Karpas-422 (cell line): ENCODE measurements at regions not wholly inside any gene's neighbourhood (a gene's known extent, or its start where the extent isn't known, plus 50 kb on each side); places are given as distances from the start of the nearest gene placed in this dataset.
"Not testable (repeated sequence)": the region's sequence is repeated elsewhere in the genome, so short reads cannot be mapped to it uniquely, and the experiment has no call there.

ENCODE experiments used
- DNase-seq: peaks from one replicate; pipeline ENCODE4 v3.0.0-alpha.2; 2015
- H2AFZ ChIP-seq: fragments of 200-600 bp; sonication (generic); 2 replicates; pipeline ENCODE4 v1.6.1; 2014; ENCODE audit warnings: antibody characterized with exemption, low read length, mixed read lengths
- H3K27ac ChIP-seq: fragments of 200-600 bp; sonication (generic); 2 replicates; pipeline ENCODE4 v1.5.1; 2014; ENCODE audit warnings: mild to moderate bottlenecking, low read length, moderate library complexity
- H3K27me3 ChIP-seq: fragments of 200-600 bp; sonication (generic); 2 replicates; pipeline ENCODE4 v1.6.1; 2014; ENCODE audit warnings: low read length, mixed read lengths
- H3K36me3 ChIP-seq: fragments of 200-600 bp; sonication (generic); 2 replicates; pipeline ENCODE4 v1.6.1; 2014; ENCODE audit warnings: low read length, mixed read lengths; ENCODE audit not compliant: insufficient read depth
- H3K4me1 ChIP-seq: fragments of 200-600 bp; sonication (generic); 2 replicates; pipeline ENCODE4 v1.6.1; 2014; ENCODE audit warnings: mild to moderate bottlenecking, low read length, mixed read lengths
- H3K4me2 ChIP-seq: fragments of 200-600 bp; sonication (generic); 2 replicates; pipeline ENCODE4 v1.6.1; 2014; ENCODE audit warnings: low read length, low read depth, mild to moderate bottlenecking; ENCODE audit not compliant: poor library complexity, severe bottlenecking
- H3K4me3 ChIP-seq: fragments of 200-600 bp; sonication (generic); 2 replicates; pipeline ENCODE4 v1.5.1; 2014; ENCODE audit warnings: mild to moderate bottlenecking, antibody characterized with exemption, low read length, mixed read lengths
- H3K79me2 ChIP-seq: fragments of 200-600 bp; sonication (generic); 2 replicates; pipeline ENCODE4 v1.6.1; 2014; ENCODE audit warnings: mild to moderate bottlenecking, low read length, mixed read lengths
- H3K9ac ChIP-seq: fragments of 200-600 bp; sonication (generic); 2 replicates; pipeline ENCODE4 v1.6.0; 2014; ENCODE audit warnings: low read length
- H3K9me2 ChIP-seq: fragments of 200-600 bp; sonication (generic), shearing (Covaris generic); replicated peaks from 2 replicates; pipeline ENCODE4 v1.6.0; 2014; ENCODE audit warnings: mild to moderate bottlenecking, low read length, moderate library complexity; ENCODE audit not compliant: insufficient read depth
- H3K9me3 ChIP-seq: fragments of 300-700, 200-600 bp; sonication (generic); 2 replicates; pipeline ENCODE4 v1.6.1; 2014; ENCODE audit warnings: low read length, mixed read lengths
- H4K20me1 ChIP-seq: fragments of 200-600 bp; sonication (generic); 2 replicates; pipeline ENCODE4 v1.6.1; 2014; ENCODE audit warnings: mild to moderate bottlenecking, antibody characterized with exemption, low read length, low read depth; ENCODE audit not compliant: insufficient read depth

GRCh38 chr4:128633067-128633466 lies 176.4 kb upstream of the JADE1 start:
- Histone ChIP-seq H3K9me2 (no peaks in the 10 kb centered on the region), H3K27ac (no peak overlapping the region), H3K9ac (no peak overlapping the region), H3K27me3 (no peaks in the 10 kb centered on the region), H4K20me1 (no peaks in the 10 kb centered on the region), H3K4me2 (no peak overlapping the region), H3K9me3 (no peaks in the 10 kb centered on the region), H3K4me3 (no peak overlapping the region), H3K4me1 (peaks cover 7% of the 10 kb centered on the region), H2AFZ (no peak overlapping the region), H3K79me2 (no peaks in the 10 kb centered on the region), H3K36me3 (no peaks in the 10 kb centered on the region)
- no peak for DNase-seq

- no peak for DNase-seq
- no peaks in the 10 kb centered on the region for H3K27me3 ChIP-seq
- H3K79me2 ChIP-seq, result no peaks in the 10 kb centered on the region
- no peak overlapping the region for H3K4me2 ChIP-seq
- H2AFZ ChIP-seq, result no peak overlapping the region
- no peaks in the 10 kb centered on the region for H3K36me3 ChIP-seq
- H4K20me1 ChIP-seq, result no peaks in the 10 kb centered on the region
- no peak overlapping the region for H3K4me3 ChIP-seq
- no peak overlapping the region for H3K9ac ChIP-seq
- H3K27ac ChIP-seq, result no peak overlapping the region
- no peaks in the 10 kb centered on the region for H3K9me2 ChIP-seq
- H3K9me3 ChIP-seq, result no peaks in the 10 kb centered on the region
- peaks cover 7% of the 10 kb centered on the region for H3K4me1 ChIP-seq
Measured at GRCh38 chr4:128630871-128631270, 178.6 kb upstream of the JADE1 start.

DNA sequence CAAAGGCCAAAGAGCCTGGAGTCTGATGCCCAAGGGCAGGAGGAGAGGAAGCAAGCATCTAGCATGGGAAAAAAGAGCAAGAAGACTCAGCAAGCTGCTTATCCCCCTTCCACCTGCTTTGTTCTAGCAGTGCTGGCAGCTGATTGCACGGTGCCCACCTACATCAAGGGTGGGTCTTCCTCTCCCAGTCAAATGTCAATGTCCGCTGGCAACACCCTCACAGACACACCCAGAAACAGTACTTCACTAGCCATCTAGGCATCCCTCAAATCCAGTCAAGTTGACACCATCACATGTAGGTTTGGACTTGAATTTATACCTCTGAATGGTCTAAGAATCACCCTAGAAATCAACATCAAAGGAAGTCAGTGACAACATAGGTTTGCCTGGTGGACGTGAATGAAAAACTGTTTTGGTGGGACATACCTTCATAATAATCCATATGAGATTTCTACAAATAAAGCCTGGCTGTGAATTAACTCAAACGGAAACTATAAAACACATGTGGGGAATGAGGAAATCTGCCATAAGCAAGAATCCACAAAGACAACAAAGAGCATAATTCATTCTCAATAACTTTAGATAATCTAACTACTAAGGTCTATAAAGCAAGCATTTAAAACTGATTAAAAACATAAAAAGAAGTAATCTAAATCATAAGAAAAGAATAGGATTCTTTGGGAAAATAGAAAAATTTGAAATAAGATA lies 185.8 kb upstream of the JADE1 start:
- Histone ChIP-seq H3K9me2 (no peaks in the 10 kb centered on the region), H2AFZ (no peak overlapping the region), H3K9me3 (no peaks in the 10 kb centered on the region), H4K20me1 (no peaks in the 10 kb centered on the region), H3K36me3 (no peaks in the 10 kb centered on the region), H3K79me2 (no peaks in the 10 kb centered on the region), H3K27ac (no peak overlapping the region), H3K4me1 (0 out of 2 replicates have a peak, but pooled peaks cover 2% of the 10 kb centered on the region), H3K27me3 (no peaks in the 10 kb centered on the region), H3K4me3 (no peak overlapping the region), H3K4me2 (no peak overlapping the region), H3K9ac (no peak overlapping the region)
- DNase-seq, result no peak

- H3K79me2 ChIP-seq, H3K4me3 ChIP-seq, H3K27me3 ChIP-seq, H3K9ac ChIP-seq, H2AFZ ChIP-seq, H4K20me1 ChIP-seq, H3K27ac ChIP-seq, H3K4me2 ChIP-seq, H3K9me3 ChIP-seq, H3K36me3 ChIP-seq, H3K4me1 ChIP-seq, H3K9me2 ChIP-seq, DNase-seq: not testable (repeated sequence)
Measured at GRCh38 chr4:128620279-128620965, 189.1 kb upstream of the JADE1 start.

GRCh38 chr4:128615197-128615596 lies 194.3 kb upstream of the JADE1 start:
- H3K9me2 ChIP-seq, result no peaks in the 10 kb centered on the region
- no peaks in the 10 kb centered on the region for H3K9me3 ChIP-seq
- 0 out of 2 replicates have a peak, but pooled peaks cover 2% of the 10 kb centered on the region for H3K4me1 ChIP-seq
- H3K9ac ChIP-seq, result no peak overlapping the region
- DNase-seq, result no peak
- H3K36me3 ChIP-seq, result no peaks in the 10 kb centered on the region
- H4K20me1 ChIP-seq, result no peaks in the 10 kb centered on the region
- H3K27me3 ChIP-seq, result no peaks in the 10 kb centered on the region
- H3K79me2 ChIP-seq, result no peaks in the 10 kb centered on the region
- no peak overlapping the region for H3K27ac ChIP-seq
- H2AFZ ChIP-seq, result peak overlapping the region; percentile 4; the same call in 1 of the 2 replicates
- H3K4me2 ChIP-seq, result no peak overlapping the region
- no peak overlapping the region for H3K4me3 ChIP-seq

GRCh38 chr4:128608006-128608405 lies 201.5 kb upstream of the JADE1 start:
- no peaks in the 10 kb centered on the region for H3K79me2 ChIP-seq
- H3K9ac ChIP-seq, result no peak overlapping the region
- H3K4me2 ChIP-seq, result no peak overlapping the region
- H3K4me1 ChIP-seq, result peaks cover 9% of the 10 kb centered on the region
- H2AFZ ChIP-seq, result no peak overlapping the region
- no peak for DNase-seq
- H3K27ac ChIP-seq, result no peak overlapping the region
- no peaks in the 10 kb centered on the region for H4K20me1 ChIP-seq
- H3K36me3 ChIP-seq, result no peaks in the 10 kb centered on the region
- no peaks in the 10 kb centered on the region for H3K27me3 ChIP-seq
- H3K9me3 ChIP-seq, result no peaks in the 10 kb centered on the region
- no peak overlapping the region for H3K4me3 ChIP-seq
- no peaks in the 10 kb centered on the region for H3K9me2 ChIP-seq

DNA sequence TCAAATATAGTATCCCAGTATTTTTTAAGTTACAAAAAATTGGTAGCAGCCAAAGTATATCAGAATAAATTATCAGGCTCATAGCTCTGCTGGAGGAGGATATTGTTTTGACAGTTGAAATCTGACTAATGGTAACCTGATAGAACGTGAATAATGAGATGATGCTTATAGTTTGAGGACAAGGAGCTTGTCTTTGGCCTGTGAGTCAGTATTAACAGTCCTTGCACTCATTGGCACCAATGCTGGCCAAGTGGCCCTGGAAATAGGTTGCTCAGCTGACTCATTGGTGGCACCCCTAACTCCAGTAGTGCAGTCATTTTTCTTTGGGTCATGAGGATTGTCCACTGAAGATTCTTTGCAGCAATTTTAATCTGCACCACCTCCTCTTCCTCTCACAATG lies 203.3 kb upstream of the JADE1 start:
- Histone ChIP-seq H3K4me3 (no peak overlapping the region), H3K4me1 (peaks cover 9% of the 10 kb centered on the region)

DNA sequence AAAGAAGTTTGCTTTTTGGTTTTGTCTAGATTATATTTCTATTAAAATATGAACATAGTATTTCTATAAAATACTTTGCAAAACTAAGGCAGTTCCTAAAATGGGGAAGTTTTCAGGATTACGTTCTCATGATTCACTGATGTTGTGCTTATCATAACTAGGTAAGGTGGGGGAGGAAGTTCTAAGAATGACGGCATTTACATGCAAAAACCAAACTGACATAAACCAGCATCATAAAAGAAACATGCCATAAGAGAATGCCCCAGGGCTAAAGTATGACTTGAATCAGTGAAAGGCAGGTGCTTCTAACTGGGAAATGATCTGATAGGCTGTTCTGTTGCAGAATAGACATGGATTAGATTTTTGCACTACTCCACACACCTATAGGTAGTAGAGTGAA lies 204.7 kb upstream of the JADE1 start:
- H3K36me3 ChIP-seq, result no peaks in the 10 kb centered on the region
- DNase-seq, result no peak
- H4K20me1 ChIP-seq, result no peaks in the 10 kb centered on the region
- H3K9me3 ChIP-seq, result no peaks in the 10 kb centered on the region
- H3K9me2 ChIP-seq, result no peaks in the 10 kb centered on the region
- H3K9ac ChIP-seq, result no peak overlapping the region
- H3K79me2 ChIP-seq, result no peaks in the 10 kb centered on the region
- H3K4me3 ChIP-seq, result no peak overlapping the region
- peaks cover 9% of the 10 kb centered on the region for H3K4me1 ChIP-seq
- H2AFZ ChIP-seq, result no peak overlapping the region
- no peaks in the 10 kb centered on the region for H3K27me3 ChIP-seq
- no peak overlapping the region for H3K4me2 ChIP-seq
- H3K27ac ChIP-seq, result no peak overlapping the region

More for the DNA sequence above, 203.3 kb upstream of the JADE1 start:
- H3K9me2 ChIP-seq, result no peaks in the 10 kb centered on the region
- H2AFZ ChIP-seq, result no peak overlapping the region
- H3K27me3 ChIP-seq, result no peaks in the 10 kb centered on the region
- H3K79me2 ChIP-seq, result no peaks in the 10 kb centered on the region
- no peaks in the 10 kb centered on the region for H3K9me3 ChIP-seq
- H3K9ac ChIP-seq, result no peak overlapping the region
- no peak for DNase-seq
- H3K27ac ChIP-seq, result no peak overlapping the region
- H3K36me3 ChIP-seq, result no peaks in the 10 kb centered on the region
- no peaks in the 10 kb centered on the region for H4K20me1 ChIP-seq
- H3K4me2 ChIP-seq, result no peak overlapping the region
